GM21825 (cell line): ENCODE measurements at regions not wholly inside any gene's neighbourhood (a gene's known extent, or its start where the extent isn't known, plus 50 kb on each side); places are given as distances from the start of the nearest gene placed in this dataset.
"Not testable (repeated sequence)": the region's sequence is repeated elsewhere in the genome, so short reads cannot be mapped to it uniquely, and the experiment has no call there.

Source experiments
- ATAC-seq: cut with Tn5 transposase; IDR thresholded peaks from one replicate; pipeline ENCODE4 v1.9.1; 2021; ENCODE audit warnings: mild to moderate bottlenecking, moderate library complexity; ENCODE audit not compliant: unreplicated experiment

DNA sequence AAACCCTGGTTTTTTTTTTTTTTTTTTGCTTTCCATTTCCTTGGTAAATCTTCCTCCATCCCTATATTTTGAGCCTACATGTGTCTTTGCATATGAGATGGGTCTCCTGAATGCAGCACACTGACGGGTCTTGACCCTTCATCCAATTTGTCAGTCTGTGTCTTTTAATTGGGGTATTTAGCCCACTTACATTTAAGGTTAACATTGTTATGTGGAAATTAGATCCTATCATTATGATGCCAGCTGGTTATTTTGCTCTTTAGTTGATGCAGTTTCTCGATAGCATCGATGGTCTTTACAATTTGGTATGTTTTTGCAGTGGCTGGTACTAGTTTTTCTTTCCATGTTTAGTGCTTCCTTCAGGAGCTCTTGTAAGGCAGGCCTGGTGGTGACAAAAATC, 603.2 kb upstream of the MAP3K7 start:
- not testable (repeated sequence) for ATAC-seq

DNA sequence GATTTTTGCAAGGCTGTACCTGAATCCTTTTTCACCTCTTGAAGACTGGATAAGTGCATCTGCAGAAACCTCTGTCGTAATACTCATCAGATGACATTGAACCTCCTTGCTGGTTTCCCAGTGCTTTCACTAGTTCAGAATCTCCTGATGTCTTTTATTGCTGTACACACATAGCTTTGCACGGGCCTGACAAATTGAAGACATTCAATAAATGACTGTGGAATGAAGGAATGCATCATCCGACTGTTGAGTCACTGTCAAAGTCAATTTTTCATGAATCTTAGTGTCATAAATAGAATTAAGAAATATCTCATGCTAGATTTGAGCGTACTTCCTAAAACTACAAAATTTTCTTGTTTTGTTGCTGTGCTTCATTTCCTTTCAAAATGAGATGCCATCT, 598.2 kb upstream of the MAP3K7 start:
- ATAC-seq, result no peak

- no peak for ATAC-seq
Measured at GRCh38 chr6:91181416-91181815, 594.5 kb upstream of the MAP3K7 start.

- no peak for ATAC-seq
Measured at GRCh38 chr6:91173651-91174050, 586.8 kb upstream of the MAP3K7 start.

DNA sequence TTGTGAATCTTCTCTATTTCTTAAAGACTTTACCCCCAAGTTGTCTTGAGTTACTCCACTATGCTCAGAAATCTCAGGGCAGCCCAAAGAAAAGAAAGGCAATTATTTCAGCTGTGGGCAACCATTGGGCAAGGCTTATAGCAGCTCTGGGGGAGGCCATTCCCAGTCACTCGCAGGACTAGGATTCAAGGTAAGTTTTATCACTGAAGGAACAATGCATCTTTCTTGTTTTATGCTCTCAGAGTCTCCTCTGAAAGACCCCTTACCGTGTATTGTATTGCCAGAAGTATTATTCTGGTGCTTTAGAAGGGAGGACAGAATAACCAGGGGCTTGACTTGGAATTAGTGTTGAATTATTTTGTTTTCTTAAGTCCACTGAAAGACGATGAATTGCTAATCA, 586.3 kb upstream of the MAP3K7 start:
- no peak for ATAC-seq

DNA sequence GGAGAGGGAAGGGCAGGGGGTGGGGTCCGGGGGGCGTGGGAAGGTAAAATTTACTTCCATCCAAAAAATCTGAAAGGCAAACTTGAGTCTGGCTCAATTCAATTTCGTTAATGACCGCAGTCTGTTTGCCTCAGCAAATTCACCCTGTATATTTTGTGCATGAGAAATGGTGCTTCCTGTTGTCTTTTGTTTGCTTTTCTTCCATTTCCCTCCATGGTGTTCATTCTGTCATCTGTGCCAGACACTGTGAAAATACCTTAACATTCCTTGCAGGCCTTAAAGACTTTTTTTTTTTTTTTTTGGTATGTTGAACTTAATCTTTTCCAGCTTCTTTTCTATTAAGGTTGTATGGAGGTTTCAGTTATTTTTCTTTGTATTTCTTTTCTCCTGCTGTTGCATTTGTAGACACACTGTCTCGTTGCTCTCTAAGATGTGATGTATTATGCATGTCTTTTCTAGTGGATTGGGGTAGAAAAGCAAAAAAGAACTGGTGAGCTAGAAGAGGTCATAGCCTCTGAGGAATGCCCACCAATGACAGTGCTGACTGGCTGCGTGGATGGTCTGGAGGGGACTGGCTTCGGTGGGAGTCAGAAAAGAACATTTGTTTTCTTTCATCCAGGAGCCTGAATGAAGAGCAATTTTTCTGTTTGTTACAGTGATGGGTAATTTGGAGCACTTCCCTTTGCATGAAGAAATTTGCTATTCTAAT, 585.0 kb upstream of the MAP3K7 start:
- ATAC-seq, result no peak

DNA sequence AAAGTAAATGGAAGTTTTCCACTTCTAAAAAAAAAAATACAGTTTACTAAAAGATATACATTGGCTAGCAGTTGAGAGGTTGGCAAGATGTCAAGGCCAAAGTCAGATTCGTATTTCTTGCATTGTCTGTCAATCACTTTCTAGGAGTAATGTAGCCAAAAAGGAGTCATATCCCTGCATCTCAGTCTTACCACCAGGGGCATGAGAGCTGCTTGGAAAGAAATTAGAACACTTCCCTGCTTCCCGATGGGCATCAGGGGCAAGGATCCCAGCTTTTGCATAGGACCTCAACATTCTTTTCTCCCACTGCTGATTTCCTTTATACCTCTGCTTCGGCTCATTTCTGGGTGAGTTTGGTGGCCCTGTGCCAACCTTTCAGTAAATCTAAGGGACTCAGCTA, 581.0 kb upstream of the MAP3K7 start:
- ATAC-seq, result no peak

- ATAC-seq, result no peak
Measured at GRCh38 chr6:91166271-91167046, 579.6 kb upstream of the MAP3K7 start.

DNA sequence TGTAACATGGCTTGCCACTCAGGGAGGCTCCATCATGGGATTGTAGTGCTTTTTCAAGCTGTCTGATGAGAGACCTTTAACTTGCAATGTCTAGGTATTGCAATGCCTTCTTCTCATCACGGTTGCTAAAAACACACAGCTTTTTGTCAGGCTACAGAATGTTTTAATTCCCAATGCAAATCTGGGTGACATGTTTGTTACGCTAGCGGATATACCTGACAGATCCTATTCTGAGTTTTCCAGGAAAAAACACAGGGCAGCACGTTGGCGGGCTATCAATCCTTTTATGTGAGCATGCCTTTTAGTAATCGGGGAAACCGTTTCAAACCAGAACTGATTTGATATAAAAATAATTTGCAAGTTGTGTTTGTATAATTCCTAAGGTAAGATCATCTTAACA, 577.2 kb upstream of the MAP3K7 start:
- no peak for ATAC-seq

- no peak for ATAC-seq
Measured at GRCh38 chr6:91161246-91161645, 574.4 kb upstream of the MAP3K7 start.

GRCh38 chr6:91155129-91155785, 568.4 kb upstream of the MAP3K7 start:
- no peak for ATAC-seq

DNA sequence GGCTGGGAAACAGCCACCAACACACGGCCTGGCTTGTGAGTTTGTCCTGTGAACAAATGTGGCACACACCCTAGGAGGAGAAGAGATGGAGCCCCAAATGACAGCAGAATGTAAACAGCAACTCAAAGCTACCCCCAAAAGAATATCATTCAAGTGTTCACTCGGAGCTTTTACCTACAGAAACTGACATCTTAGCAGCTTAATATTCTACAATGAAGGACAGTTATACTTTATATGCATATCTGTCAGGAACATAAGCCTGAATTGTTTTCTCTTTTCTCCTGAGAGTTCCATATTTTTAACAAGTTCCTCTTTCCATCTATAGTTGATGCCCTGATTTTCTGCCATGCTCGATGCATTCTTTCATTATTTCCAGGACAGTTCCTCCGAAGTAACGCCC, 566.0 kb upstream of the MAP3K7 start:
- no peak for ATAC-seq

DNA sequence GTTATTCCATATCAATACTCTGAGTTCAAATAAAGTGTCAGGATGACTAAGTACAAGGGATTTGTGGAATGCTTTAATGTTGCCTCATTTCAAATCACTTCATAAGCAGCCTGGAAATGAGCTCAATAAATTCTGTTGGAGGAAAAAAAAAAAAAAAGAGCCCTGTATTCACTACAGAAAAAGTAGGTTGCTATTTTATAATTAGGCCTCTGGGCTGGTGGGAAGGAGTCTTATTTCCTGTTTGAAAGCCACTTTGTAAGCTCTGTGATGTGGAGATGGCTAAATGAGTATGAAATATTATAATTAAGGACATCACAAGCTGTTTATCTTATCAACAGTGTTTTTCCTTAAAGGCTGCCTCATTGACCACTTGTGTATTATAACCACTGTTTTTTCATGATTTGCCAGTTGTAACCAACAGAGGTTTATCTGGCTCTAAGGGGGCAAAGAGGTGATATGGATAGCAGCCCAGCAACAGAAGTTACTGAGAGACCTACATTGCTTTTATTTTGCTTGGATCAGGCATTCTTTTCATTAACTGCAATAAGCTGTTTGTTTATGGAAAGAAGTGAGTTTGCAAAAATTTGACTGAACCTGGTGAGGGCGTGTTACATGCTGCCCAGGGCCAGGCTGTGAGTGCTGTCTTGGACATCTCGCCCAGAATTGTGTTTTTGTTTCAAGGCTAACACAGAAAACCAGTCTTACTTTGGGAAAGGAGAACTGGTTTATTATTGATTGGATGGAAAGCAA, 563.3 kb upstream of the MAP3K7 start:
- no peak for ATAC-seq

GRCh38 chr6:91149246-91149955, 562.5 kb upstream of the MAP3K7 start:
- ATAC-seq, result no peak

- no peak for ATAC-seq
Measured at GRCh38 chr6:91144126-91144525, 557.3 kb upstream of the MAP3K7 start.

GRCh38 chr6:91142154-91142553, 555.3 kb upstream of the MAP3K7 start:
- ATAC-seq, result no peak

GRCh38 chr6:91141346-91141745, 554.5 kb upstream of the MAP3K7 start:
- no peak for ATAC-seq

DNA sequence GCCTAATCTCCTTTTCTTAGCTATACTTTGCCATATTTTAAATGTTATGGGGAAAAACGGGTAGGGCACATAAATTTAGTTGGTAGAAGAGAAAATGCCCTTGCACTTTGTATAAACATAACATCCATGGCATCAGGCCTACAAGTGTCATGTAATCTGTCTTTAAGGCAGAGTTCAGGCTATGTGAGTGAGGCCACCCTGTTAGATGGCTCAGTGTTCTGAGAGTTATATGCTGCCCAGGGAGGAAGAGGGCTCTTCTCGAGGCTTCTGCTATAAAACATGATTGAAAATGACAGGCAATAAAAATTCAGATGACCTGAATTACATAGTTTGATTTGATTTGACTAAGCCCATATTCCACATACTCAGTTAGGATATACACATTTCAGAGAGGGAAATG, 553.6 kb upstream of the MAP3K7 start:
- no peak for ATAC-seq

GRCh38 chr6:91137286-91137685, 550.4 kb upstream of the MAP3K7 start:
- ATAC-seq, result no peak

DNA sequence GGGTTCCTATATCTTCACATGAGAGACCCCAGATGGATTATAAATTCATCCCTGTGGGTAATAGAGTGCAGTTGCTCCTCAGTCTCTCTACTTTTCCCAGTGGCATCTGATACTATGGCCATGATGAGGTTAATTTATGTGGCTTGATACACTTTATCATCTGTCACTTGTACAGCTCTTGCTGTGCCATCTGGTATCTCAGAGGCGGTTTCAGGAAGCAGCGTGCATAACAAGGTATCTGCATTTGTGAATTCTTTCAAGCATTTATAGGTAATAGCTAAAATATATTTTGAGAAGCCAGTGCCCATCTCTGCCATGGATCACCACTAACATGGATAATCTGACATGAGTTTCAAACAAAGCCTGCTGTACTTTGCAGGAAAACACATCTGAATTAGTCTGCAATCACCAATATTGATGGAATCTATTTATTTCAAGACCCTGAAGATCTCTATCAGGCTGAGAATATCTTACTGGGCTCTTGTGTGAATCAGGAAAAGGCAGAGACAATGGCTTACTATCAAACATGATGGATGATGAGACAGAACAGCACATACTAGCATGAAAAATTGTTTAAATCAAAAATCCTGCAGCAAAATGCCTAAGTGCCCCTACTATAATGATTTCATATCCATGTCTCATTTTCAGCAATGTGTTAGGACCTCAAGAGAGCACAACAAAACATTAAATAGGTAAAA, 548.7 kb upstream of the MAP3K7 start:
- no peak for ATAC-seq
